GM21737 (cell line): ENCODE measurements at regions not wholly inside any gene's neighbourhood (a gene's known extent, or its start where the extent isn't known, plus 50 kb on each side); places are given as distances from the start of the nearest gene placed in this dataset.
"Not testable (repeated sequence)": the region's sequence is repeated elsewhere in the genome, so short reads cannot be mapped to it uniquely, and the experiment has no call there.

Experiments used
- ATAC-seq: cut with Tn5 transposase; IDR thresholded peaks from one replicate; pipeline ENCODE4 v1.9.1; 2021; ENCODE audit warnings: mild to moderate bottlenecking, moderate library complexity; ENCODE audit not compliant: unreplicated experiment

DNA sequence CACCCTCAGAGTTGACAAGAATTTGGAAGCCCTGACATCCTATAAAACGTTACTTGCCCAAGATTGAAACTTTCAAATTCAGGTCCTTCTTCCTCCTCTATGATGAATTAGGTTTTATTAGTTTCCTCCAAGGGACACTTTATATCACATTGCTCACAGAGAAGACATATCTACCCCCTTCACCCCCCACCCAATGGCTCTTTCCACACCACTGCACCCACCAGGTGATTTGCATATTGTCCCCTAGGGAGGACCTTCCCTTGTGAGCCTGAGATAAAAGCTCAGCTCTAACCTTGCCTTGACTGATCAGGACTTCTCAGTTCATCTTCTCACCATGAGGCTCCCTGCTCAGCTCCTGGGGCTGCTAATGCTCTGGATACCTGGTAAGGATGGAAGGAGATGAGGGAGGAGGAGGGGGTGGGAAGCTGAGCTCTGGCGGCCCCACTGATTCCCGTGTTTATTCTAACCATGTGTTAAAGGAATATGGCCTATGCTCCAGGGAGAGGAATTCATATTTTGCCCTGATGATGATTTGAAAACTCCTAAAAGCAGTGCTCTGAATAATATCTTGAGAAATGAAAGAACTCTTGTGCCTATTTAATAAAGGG, 1255.8 kb downstream of the RPIA start:
- not testable (repeated sequence) for ATAC-seq

DNA sequence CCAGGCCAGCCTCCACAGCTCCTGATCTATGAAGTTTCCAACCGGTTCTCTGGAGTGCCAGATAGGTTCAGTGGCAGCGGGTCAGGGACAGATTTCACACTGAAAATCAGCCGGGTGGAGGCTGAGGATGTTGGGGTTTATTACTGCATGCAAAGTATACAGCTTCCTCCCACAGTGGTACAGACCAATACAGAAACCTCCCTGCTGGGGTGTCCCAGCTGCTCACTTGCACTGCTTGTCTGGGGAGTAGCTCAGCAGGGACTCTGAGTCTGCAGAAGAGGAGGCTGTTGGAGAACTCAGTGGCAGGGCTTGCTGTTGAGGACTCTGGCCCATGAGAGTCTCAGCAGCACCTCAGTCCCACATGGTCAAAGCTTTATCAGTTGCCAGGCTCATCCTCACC, 1256.6 kb downstream of the RPIA start:
- not testable (repeated sequence) for ATAC-seq

DNA sequence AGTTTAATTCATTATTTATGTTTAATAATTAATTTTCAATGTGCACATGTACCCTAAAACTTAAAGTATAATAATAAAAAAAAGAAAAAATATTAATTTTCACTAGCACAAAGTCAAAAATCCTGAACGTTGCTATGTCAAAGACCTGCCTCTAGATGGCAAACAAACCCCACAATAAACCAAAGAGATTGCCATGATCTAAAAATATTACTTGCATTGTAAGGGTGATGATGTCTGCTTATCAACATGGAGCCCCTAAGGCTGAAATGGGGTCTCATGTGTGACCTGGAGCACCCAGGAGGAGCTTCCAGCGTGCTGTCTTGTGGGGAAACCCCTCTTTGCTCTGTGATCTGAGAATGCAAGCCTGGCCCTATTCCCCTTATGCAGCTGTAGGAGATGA, 1259.3 kb downstream of the RPIA start:
- not testable (repeated sequence) for ATAC-seq

DNA sequence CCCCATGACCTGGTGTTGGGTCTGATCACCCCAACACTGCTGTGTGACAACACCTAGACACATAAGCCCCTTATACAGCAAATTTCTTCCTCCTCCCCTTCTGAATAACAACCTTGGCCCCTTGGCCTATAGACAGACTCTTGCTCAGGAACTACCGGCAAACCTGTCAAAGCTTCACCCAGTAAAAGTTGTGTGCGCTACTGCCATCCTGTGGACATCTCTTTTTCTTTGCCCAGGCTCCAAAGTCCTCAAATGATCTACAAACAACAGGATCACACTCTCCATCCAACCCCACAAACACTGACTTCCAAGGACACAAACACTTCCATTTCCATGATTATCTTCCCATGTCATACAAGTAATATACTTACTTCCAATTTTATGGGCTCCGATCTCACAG, 1265.8 kb downstream of the RPIA start:
- ATAC-seq: not testable (repeated sequence)

GRCh38 chr2:89959729-89960378, 1268.4 kb downstream of the RPIA start:
- ATAC-seq: not testable (repeated sequence)

- ATAC-seq: not testable (repeated sequence)
Observed at GRCh38 chr2:89960570-89960969, 1269.1 kb downstream of the RPIA start.

GRCh38 chr2:89968567-89968966, 1277.1 kb downstream of the RPIA start:
- ATAC-seq: not testable (repeated sequence)

- not testable (repeated sequence) for ATAC-seq
Observed at GRCh38 chr2:89969190-89969589, 1277.7 kb downstream of the RPIA start.

GRCh38 chr2:89973849-89974248, 1282.4 kb downstream of the RPIA start:
- ATAC-seq: not testable (repeated sequence)

DNA sequence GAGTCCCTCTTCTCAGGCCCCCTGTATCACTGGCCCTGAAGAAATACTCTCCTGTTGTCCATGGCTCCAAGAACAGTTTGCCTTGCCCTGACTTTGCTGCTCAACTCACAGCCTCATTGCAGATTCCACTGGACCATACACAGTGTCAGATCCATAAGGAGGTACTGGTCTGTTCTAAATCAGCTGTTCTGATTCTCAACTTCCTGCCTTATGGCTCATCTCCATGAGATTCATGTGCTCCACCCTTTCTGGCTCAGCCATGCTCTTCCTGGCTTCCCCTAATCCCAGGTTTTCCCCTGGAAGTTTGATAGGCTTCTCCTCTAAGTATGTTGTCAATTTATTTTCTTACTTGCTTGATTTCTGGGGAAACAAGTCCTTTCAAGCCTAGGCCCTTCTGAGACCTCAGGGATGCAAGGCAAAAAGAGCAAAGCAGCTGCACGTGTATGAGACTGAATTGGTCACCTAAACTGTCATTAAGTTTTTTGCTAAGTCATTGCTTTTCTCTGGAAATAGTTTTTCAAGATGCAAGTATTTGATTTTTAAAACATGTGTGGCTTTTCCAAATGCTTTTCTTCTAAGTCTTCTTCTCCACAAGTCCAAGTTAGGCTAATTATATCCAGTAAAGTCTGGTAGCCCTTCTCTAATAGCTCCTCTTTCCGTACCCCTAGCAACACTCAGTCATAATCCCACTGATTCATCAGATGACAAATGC, 1288.5 kb downstream of the RPIA start:
- not testable (repeated sequence) for ATAC-seq

GRCh38 chr2:89982246-89982645, 1290.8 kb downstream of the RPIA start:
- not testable (repeated sequence) for ATAC-seq

GRCh38 chr2:89985650-89986049, 1294.2 kb downstream of the RPIA start:
- ATAC-seq: not testable (repeated sequence)

DNA sequence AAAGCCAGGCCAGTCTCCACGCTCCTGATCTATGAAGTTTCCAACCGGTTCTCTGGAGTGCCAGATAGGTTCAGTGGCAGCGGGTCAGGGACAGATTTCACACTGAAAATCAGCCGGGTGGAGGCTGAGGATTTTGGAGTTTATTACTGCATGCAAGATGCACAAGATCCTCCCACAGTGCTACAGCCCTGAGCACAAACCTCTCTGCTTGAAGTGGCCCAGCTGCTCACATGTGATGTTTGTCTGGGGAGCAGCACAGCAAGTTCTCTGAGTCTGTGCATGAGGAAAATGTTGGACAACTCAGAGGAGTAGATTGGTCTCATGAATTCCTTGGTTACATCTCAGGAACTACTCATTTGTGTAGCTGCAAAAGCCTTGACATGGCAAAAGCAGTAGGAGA, 1295.1 kb downstream of the RPIA start:
- ATAC-seq: not testable (repeated sequence)

DNA sequence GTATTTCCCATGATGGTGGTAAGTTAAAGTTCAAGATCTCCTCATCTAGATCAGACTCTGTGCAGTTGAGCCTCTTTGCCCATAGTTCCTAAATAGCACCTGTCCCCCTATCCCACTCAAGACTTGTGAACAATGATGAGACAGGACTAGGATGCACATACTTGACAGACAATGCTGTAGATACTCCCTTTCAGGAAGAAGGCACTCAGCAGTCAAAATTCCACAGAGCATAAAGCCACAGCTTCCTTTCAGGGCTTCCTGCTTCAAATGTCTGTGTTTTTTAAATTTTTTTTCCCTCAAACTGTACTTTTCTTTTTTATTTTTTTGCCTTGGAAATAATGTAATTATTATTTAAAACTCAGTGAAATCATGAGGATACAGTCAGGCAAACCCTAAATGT, 1305.3 kb downstream of the RPIA start:
- ATAC-seq: not testable (repeated sequence)

GRCh38 chr2:90004553-90004952, 1313.1 kb downstream of the RPIA start:
- not testable (repeated sequence) for ATAC-seq

DNA sequence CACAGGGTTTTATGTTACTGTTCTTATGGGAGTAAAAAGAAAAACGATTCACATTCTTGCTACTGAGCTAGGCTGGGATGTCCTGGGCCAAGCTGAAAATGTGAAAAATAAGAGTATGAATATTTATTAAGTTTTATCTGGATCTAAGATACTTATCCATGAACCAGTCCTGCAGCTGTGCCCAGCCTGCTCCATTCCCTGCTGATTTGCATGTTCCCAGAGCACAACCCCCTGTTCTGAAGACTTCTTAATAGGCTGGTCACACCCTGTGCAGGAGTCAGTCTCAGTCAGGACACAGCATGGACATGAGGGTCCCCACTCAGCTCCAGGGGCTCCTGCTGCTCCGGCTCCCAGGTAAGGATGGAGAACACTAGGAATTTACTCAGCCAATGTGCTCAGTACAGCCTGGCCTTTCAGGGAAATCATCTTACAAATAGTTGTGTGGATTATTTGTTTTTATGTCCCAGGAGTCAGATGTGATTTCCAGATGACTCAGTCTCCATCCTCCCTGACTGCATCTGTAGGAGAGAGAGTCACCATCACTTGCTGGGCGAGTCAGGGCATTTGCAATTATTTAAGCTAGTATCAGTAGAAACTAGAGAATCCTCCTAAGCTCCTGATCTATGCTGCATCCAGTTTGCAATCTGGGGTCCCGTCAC, 1319.1 kb downstream of the RPIA start:
- not testable (repeated sequence) for ATAC-seq

DNA sequence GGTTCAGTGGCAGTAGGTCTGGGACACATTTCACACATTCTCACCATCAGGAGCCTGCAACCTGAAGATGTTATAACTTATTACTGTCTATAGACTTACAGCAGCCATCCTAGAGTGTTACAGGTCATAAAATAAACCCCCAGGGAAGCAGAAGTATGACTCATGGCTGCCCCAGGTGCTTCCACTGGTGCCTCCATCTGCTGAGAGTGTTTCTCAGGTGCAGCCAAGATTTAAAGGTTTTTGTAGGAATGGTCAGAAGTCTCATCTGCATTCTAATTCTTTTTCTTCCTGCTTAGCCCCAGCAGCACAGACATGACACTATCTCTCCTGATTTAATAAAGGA, 1319.6 kb downstream of the RPIA start:
- ATAC-seq: not testable (repeated sequence)

DNA sequence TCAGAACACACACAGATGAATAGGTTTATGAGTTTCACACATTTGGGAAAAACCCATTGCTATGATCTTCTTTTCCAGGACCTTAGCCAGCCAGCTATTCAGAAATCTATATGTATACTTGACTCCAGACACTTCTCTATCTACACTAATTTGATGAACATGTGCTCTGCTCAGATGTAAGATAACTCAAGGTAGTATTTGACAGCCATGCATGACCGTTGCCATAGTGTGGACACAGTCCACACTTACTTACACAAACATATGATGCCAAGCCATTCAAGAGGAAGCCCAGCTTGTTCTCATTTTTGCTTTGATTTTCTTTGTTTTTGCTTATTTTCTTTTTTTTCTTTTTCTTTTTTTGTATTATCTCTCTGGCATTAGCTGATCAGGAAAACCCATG, 1328.4 kb downstream of the RPIA start:
- not testable (repeated sequence) for ATAC-seq

DNA sequence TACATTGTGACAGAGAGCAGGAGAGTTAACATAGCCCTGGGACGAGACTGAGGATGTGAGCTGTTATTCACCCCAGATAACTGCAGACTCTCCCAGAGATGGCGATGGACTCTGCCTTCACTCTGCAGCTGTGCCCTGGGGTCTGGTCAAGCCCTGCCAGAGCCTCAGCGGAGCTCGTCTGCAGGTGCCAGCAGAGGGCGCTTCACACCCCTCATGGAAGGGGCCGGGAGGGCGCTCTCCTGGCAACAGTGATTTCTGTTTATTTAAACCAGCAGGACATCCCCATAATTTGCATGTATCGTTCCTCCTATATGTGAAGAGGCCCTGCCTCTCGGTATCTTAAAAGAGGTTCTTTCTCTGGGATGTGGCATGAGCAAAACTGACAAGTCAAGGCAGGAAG, 1329.8 kb downstream of the RPIA start:
- not testable (repeated sequence) for ATAC-seq

DNA sequence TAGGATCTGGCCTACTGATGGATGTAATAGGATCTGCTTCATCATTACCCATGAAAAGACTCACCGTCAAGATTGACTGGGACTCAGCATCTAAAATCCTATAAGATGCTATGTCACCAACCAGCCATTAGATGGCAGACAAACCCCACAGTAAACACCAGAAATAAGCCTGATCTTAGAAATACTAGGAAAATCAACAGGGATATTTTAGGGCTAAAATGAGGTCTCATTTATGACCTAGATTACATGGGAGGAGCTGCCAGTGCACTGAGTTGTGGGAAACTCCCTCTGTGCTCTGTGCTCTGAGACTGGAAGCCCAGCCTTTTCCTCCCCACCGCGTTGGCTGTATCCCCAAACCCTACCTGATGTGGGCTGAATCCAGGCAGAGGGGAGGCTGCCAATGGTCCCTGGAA, 1335.8 kb downstream of the RPIA start:
- ATAC-seq: not testable (repeated sequence)

DNA sequence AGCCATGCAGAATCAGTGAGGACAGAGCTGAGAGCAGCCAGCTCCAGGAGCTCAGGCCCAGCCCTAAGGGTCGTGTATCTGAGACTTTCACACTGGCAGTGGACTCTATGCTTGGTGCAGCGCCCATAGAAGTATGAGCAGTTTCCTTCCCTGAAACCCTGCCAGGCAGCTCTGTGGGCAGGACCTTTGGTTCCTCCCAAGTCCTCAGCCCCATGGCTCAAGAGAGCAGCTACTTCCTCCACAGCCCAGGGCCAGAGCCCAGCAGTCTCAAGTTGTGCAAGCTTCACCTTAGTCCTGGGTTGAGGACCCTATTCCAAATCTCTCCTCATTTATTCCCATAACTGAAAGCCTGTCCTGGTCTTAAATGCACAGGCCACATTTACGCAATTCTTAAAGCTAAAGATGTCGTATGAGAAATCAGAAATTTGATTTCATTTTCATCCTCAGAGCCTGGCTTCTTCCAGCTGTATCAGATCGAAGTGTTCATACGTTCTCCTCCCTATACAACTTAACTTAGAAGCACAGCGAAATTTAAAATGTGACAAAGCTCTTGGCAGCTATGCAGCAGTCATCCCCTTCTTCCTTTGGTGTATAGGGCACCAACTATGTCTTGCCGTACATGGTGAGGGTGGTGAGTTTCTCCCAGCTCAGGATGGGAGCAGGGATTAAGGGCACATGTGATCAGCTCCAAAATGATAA, 1337.1 kb downstream of the RPIA start:
- ATAC-seq: not testable (repeated sequence)
